GM21825 (cell line): ENCODE measurements at regions not wholly inside any gene's neighbourhood (a gene's known extent, or its start where the extent isn't known, plus 50 kb on each side); places are given as distances from the start of the nearest gene placed in this dataset.
"Not testable (repeated sequence)": the region's sequence is repeated elsewhere in the genome, so short reads cannot be mapped to it uniquely, and the experiment has no call there.

Experiments used
- ATAC-seq: cut with Tn5 transposase; IDR thresholded peaks from one replicate; pipeline ENCODE4 v1.9.1; 2021; ENCODE audit warnings: mild to moderate bottlenecking, moderate library complexity; ENCODE audit not compliant: unreplicated experiment

DNA sequence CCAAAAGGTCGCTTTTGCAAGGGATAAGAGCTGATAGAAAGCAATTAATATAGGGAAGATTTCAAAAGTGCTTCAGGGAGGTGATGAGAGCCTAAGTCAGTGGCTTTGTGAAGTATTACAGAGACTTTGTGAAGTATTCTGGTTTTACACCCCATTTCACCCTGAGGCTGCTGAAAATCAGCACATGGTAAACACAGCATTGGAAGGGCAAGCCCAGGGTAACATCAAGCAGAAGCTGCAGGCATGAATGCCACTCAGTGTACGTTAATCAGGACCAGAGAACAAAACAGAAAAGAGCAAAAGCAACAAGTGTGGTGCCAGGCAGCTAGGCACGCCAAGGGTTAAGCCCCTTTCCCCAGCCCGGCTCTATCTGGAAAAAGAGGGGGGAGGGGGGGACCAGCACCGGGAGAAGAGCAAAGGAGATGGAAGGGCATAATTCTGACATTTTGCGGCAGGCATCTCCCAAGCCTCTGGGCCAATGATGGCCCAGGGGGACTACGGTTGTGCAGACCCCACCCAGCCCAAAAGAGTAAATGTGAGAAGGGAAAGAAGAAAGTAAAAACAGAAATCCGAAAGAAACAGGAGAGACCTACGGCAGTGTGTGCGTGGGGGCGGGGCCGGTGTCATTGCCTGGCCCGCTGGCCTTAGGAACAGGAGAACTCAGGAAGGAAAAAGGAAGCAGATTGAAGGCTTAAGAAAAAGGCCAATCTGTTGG, 58.9 kb downstream of the DHRS2 start:
- no peak for ATAC-seq

DNA sequence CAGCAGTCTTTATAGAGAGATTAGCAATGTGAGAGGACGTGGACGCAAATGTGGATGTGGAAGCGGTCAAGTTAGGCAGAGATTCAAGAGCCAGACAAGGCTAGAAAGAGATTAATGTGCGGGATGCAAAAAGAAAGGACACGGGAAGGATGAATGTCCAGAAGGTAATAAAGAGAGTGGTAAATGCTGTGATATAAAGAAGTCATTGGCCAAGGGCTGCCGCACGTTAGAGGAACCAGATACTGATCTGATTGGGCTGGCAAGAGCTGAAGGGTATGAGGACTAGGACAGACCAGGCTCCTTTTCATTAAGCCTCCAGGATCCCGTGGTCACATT, 59.5 kb downstream of the DHRS2 start:
- no peak for ATAC-seq

DNA sequence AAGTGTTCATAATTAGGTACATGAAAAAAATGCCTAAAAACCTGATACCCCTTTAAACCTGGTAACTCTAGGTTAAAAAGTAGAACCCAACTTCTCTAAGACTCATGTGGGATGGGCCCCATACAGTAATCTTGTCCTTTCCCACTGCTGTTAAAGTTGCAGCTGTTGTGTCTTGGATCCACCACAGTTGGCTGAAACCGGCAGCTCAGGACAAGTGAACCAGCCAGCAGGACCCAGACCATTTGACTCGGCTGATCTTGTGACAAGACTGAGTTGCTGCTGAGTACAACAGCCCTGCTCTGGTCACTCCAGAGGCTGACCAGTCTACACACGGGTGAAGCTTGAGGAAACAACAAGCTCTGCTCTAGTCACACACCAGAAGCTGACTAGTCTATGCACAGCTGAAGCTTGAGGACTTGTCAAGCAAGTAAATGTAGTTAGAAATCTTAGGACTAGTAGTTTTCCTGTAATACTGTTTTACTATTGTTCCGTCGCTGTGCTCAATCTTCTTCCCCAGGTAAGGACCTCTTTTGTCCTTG, 60.6 kb downstream of the DHRS2 start:
- no peak for ATAC-seq

DNA sequence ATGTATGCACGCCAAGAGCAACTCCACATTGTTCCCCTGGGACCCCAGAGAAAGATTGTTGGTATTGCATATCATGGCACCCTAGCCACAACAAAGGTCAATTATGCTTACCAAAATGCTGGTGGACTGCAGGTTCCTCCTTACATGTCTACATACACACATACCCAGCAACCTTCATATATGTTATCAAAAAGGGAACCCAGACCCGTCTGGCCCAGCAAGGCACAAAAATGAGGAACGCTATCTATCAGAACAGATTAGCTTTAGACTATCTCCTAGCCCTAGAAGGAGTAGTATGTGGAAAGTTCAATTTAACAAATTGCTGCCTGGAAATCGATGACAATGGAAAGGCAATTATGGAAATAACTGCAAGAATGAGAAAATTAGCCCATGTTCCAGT, 61.5 kb downstream of the DHRS2 start:
- no peak for ATAC-seq

DNA sequence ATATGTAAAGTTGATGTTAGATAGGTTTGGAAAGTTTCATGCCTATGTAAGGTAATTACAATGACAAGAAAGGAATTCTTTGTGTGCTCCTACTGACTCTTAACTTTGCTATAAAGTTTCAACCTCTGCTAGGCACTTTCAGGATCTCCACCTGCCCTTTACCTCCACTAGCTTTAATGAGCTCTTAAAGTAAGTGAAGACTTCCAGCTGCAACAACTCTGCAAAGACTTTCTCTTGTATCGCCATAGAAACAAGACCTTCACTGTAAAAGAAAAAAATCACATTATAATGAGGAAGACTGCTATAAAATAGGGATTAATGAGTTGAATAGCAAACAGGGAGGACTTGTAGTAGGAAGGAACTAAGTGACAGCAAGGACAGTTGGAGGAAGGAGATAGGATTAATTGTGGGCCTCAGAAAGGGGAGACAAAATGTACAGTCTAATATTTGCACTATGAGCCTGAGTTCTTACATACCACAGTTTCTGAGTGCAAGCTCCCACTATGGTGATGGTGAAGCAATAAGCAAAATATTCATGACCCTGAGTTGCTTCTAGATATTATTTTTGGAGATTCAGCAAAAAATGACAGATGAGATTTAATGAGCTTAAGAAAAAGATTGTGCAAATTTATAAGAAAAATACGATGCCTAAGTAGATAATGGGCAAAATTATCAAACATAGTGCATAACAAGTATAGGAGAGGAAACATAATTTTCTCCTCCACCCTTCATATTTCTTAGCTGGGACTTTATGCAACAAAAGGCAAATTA, 66.7 kb downstream of the DHRS2 start:
- no peak for ATAC-seq

DNA sequence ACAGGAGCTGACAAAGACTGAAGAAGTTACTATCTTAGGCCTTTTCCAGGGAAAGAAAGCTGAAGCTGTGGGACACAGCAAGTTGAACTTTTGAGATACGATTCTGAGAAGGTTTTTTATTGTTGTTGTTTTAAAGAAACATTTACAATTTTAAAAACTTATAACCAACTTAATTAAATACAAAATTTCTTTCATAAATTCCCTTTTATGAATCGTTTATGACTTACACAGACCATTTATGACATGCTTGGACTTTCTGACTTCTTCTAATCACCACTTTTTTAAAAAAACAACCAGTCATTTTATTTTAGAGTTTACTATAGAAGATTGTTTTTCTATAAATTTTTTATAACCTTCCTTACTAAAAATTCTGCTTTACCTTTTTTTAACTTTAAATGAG, 68.7 kb downstream of the DHRS2 start:
- ATAC-seq: no peak

DNA sequence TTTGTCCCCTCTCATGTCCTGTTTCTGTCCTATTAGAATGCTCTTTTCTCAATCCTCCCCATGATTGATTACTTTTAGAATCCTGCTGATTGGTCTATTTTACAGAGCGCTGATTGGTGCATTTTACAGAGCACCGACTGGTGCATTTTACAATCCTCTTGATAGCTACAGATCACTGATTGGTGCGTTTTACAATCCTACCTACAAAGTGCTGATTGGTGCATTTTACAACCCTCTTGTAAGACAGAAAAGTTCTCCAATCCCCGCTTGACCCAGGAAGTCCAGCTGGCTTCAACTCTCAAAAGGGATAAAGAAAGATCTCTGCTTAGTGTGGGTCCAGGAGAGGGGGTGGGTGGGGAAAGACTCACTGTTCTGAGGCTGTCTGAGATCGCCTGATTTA, 71.3 kb downstream of the DHRS2 start:
- no peak for ATAC-seq

DNA sequence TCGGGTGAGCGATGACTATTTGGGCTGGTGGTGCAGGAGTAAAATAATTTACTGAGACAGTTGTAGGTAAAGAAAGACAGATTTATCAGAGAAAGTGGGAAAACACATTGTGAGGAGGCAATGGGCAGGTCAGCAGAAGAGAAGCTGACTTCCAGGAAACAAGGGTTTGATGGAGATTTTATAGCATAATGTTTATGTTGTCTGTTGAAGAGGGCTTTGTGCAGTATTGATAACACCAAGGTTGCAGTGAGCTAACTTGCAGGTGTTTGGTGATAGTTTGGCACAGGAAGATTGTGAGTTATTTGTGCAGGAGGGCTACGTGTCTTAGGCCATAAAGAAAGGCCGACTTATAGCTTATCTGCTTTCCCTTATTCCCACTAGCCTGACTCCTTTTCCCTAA, 72.2 kb downstream of the DHRS2 start:
- ATAC-seq: no peak

DNA sequence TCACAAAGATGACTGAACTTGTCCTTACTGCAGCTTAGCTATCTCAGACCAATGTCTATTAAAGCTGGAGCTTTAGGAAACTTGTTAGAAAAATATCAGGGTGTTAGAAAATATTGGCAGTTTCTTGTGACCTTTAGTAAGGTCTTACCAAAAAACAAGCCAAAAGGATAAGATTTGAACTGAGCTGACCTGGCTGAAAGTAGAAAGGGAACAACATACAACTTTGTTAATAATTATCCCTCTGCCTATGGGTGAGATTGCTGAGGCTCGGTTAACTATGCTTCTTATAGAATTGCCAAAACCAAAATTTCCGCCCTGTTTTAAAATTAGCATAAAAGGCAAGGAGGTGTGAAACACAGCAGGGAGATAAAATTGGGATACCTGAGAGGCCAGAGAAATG, 73.8 kb downstream of the DHRS2 start:
- no peak for ATAC-seq

DNA sequence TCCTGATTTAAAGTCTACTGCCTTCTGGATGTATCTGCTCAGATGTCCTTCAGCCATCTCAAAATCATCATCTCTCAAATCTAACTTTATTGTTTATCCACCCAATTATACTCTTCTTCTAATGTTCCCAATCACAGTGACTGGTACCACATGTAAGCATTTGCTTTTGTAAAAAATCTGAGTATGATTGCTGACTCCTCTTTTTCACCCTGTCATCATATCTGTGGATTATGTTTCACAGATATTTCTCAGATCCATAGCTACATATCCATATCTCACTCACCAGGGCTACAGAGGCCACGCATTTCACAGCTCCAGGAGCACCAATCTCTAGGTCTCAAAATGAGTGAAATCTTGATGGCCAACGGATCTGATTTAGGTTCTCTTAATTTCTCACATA, 76.1 kb downstream of the DHRS2 start:
- no peak for ATAC-seq

DNA sequence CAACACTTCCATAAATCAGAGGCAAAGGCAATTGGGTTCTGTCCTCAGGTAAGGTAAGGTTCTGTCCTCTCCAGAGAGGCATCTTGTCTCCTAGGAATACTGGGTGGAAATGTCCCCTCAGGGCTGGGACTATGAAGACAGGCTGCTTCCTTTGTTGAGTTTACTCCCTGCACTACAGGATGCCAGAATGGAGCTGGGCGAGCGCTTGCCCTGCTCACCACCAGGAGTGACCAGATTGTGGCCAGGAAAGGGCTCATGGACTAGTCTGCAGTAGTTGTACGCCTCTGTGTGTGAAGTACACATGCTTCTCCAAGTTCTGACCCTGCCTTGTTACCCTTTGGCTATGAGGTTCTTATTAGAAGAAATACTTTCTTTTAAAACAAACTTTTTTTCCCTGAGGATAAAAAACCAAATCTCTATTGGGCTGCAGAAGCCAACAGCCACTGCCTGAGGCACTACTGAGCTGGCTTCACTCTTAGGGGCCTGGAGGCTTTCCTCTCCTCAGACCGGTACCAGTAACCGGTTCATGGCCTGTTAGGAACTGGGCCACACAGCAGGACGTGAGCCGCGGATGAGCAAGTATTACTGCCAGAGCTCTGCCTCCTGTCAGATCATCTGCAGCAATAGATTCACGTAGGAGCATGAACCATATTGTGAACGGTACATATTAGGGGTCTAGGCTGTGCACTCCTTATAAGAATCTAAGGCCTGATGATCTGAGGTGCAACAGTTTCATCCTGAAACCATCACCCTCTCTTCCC, 83.2 kb downstream of the DHRS2 start:
- no peak for ATAC-seq

DNA sequence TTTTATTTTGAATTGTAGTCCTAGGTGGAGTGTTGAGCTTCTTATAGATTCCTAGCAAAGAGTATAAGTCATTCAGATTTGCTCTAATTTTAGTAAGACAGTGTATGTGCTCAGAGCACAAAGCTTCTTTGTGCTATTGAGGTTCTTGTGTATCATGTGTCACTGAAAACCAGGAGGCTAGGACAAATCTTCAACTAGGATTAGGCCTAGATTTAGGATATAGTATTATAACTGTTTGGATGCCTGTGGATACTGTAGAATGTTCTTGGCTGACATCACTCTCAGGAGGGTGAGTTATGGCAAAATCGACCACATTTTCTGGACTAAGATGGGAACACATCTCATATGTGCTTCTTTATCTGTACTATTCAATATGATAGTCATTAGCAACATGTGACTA, 86.5 kb downstream of the DHRS2 start:
- ATAC-seq: no peak

DNA sequence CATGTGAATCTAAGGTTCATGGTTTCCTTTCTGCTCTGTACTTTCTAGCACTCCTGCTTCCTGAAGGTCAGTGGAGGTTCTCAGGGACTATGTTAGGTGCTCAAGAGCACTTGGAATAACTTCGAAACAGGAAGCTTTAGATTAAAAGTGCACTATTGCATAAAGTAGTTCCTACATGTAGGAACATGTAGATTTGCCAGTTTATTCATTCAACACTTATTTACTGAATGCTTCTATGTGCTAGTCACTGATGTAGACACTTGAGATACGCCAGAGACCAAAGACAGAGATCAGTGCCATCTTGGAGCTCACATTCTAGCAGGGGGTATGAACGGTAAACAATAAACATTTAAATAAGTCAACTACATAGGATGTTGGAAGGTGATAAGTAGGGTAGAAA, 87.7 kb downstream of the DHRS2 start:
- no peak for ATAC-seq

DNA sequence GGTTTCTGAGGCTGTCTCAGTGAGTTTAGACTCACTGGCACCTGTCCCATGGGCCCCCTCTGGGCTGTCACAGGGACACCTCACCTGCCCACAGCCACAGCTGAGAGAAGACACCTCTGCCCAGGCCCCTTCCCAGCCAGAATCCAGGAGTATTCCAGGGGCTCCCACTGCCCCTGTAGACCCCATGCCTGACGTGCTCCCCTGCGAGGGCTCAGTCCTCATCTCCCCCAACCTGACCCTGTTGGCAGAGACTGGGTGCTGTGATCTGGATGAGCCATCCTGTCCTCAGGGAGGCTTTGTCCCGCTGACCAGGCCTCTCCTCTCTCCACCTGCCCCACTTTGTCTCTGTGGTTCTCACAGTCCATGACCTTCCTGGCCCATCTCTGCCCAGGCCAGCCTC, 89.4 kb downstream of the DHRS2 start:
- ATAC-seq: no peak

DNA sequence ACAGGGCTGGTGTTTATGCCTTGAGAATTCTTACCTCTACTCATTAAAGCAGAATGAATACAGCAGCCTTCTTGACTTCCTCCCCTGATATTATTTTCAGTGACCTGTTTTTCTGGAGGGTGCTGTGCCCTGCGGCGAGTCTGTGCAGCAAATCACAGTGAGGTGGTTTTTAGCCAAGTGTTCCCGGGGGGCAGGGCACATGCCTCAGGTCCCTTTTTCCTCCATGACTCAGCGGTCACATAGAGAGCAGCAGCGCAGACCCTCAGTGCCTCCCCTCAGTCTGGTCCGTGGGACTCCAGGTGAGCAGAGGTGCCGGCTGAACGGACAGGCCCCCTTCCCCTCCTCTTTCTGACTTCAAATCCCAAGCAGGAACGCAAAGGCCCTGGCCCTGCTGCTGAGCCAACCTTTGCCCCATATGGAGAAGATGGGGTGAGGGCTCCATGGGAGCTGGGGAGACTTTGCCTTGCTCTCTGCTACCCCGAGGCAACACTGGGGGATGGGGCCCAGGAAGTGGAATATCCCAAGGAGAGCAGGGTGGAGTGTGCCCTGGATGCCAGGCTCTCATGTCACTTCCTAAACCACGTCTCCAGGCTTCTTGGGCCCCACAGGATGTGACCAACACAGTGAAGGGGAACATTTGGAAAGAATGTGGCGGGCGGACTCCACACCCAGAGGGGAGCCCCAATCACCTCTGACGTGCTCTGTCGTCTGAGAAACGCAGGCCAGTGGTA, 90.0 kb downstream of the DHRS2 start:
- no peak for ATAC-seq

DNA sequence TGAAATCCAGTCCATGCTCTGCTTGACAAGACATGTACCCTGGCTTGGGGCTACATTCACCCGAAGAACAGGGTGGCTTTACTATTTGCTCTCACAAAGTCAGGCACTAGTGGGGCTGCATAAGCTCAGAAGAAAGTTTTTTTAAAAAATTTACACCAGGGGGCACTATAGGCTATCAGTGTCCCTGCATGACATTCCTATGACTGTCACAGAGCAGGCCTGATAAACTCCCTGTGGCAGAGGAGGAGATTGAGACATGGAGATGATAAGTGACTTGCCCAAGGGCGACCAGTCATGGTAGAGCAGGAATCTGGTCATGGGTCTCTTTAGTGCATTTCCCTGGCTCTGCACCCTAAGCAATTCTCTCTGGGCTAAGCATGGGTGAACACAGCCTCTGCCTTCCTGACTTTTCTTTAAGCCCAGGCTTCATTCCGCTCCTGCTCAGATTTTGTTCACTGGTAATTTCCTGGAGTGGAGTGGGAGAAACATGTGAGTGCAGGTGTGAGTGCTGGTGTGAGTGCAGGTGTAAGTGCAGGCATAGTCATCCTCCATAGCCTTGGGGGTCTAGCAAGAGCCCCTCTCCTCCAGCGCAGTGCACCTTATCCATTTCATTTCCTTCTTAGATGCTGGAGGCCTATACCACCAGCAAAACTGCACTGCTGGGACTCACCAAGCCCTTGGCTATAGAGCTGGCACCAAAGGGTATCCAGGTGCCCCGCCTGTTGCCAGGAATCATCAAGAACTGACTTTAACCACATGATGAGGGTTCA, 91.6 kb downstream of the DHRS2 start:
- no peak for ATAC-seq

DNA sequence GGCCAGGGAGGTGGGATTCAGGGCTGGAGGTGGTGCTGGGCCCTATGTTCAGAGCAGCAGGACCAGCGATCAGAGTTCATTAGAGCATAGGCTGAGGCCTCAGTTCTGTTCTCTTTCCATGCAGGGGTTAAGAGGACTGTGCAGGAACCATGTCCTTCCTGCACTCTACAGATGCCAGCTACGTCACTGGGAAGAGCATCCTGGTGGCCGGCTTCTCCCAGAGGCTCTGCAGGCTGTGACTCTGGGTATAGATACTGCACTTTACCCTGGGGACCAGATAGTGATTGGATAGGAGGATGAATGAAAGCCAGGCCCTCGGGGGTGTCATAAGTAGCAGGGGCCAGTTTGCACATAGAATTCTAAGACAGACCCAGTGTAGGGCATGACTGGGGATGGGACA, 92.6 kb downstream of the DHRS2 start:
- ATAC-seq: no peak

DNA sequence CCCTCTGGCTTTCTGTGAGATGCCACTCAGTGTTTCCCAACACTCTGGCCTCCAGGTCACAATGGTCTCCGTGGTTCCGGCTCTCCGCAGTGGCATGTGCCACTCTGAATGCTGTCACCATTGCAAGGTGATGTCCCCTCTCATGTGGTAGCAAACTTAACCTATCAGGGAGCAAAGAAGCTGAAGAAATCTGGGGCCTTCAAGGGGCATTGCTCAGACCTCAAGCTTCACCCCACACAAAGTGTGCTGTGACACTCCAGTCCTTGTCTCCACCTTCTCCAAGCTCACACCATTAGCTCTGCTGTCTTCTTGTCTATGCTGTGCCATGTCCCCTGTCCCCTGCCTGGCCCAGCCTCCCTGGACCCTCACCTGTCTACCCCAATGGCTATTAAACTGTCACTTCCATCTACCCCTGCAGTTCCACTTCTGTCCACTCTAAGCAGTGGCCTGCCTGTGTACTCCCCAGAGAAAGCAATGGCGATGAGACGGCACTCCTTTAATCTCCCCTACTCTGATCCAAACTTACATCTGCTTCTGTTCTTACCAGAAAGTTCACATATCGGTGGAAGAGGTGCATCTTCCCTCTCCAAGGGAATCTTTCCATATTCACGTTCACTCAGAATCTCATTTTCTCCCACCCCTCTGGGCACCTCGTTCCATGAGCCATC, 93.7 kb downstream of the DHRS2 start:
- ATAC-seq: no peak

DNA sequence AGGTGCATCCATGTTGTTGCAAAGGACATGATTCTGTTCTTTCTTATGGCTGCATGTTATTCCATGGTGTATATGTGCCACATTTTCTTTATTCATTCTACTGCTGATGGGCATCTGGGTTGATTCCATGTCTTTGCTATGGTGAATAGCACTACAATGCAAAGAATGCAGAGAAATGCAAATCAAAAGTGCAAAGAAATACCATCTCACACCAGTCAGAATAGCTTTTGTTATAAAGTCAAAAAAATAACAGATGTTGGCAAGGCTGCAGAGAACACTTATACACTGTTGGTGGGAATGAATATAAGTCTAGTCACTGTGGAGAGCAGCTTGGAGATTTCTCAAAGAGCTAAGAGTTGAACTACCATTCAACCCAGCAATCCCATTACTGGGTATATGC, 99.2 kb downstream of the DHRS2 start:
- ATAC-seq: no peak

DNA sequence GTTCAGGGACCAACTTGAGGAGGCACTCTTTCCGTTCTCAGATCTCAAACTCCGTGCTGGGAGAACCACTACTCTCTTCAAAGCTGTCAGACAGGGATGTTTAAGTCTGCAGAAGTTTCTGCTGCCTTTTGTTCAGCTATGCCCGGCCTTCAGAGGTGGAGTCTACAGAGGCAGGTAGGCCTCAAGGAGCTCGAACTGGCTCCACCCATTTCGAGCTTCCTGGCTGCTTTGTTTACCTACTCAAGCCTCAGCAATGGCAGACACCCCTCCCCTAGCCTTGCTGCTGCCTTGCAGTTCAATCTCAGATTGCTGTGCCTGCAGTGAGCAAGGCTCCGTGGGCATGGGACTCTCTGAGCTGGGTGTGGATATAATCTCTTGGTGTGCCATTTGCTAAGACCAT, 108.2 kb downstream of the DHRS2 start:
- not testable (repeated sequence) for ATAC-seq
